ENCODE measurements at regions not wholly inside any gene's neighbourhood (a gene's known extent, or its start where the extent isn't known, plus 50 kb on each side); places are given as distances from the start of the nearest gene placed in this dataset.
"Not testable (repeated sequence)": the region's sequence is repeated elsewhere in the genome, so short reads cannot be mapped to it uniquely, and the experiment has no call there.

GRCh38 chr6:3553254-3553653, 96.4 kb upstream of the SLC22A23 start:
- no peak for DNase-seq (ENCODE audit: low spot score)

GRCh38 chr6:3551716-3552511, 95.1 kb upstream of the SLC22A23 start:
- DNase-seq (ENCODE audit: low spot score): no peak

- DNase-seq (ENCODE audit: low spot score): no peak
These were observed 92.6 kb upstream of the SLC22A23 start for GRCh38 chr6:3549314-3549940.

GRCh38 chr6:3546121-3546520, 89.3 kb upstream of the SLC22A23 start:
- DNase-seq (ENCODE audit: low spot score): no peak

GRCh38 chr6:3545156-3545555, 88.3 kb upstream of the SLC22A23 start:
- no peak for DNase-seq (ENCODE audit: low spot score)

- DNase-seq (ENCODE audit: low spot score): no peak
These were observed 85.3 kb upstream of the SLC22A23 start for GRCh38 chr6:3542032-3542640.

GRCh38 chr6:3541006-3541585, 84.2 kb upstream of the SLC22A23 start:
- DNase-seq (ENCODE audit: low spot score): no peak

- DNase-seq (ENCODE audit: low spot score): no peak
These were observed 83.5 kb upstream of the SLC22A23 start for GRCh38 chr6:3540253-3540820.

- DNase-seq (ENCODE audit: low spot score): no peak
These were observed 81.7 kb upstream of the SLC22A23 start for GRCh38 chr6:3538536-3538935.

- no peak for DNase-seq (ENCODE audit: low spot score)
These were observed 80.1 kb upstream of the SLC22A23 start for GRCh38 chr6:3536901-3537300.

GRCh38 chr6:3535776-3536435, 79.1 kb upstream of the SLC22A23 start:
- DNase-seq (ENCODE audit: low spot score): peak; percentile 73

- no peak for DNase-seq (ENCODE audit: low spot score)
These were observed 78.4 kb upstream of the SLC22A23 start for GRCh38 chr6:3535033-3535775.

GRCh38 chr6:3534599-3534998, 77.7 kb upstream of the SLC22A23 start:
- no peak for DNase-seq (ENCODE audit: low spot score)

- no peak for DNase-seq (ENCODE audit: low spot score)
These were observed 77.1 kb upstream of the SLC22A23 start for GRCh38 chr6:3533981-3534380.

GRCh38 chr6:3532296-3532916, 75.6 kb upstream of the SLC22A23 start:
- no peak for DNase-seq (ENCODE audit: low spot score)

GRCh38 chr6:3531481-3531880, 74.6 kb upstream of the SLC22A23 start:
- no peak for DNase-seq (ENCODE audit: low spot score)

- no peak for DNase-seq (ENCODE audit: low spot score)
These were observed 73.7 kb upstream of the SLC22A23 start for GRCh38 chr6:3530515-3530914.

GRCh38 chr6:3529721-3530120, 72.9 kb upstream of the SLC22A23 start:
- no peak for DNase-seq (ENCODE audit: low spot score)

GRCh38 chr6:3529232-3529631, 72.4 kb upstream of the SLC22A23 start:
- DNase-seq (ENCODE audit: low spot score): no peak

GRCh38 chr6:3528081-3528671, 71.3 kb upstream of the SLC22A23 start:
- not testable (repeated sequence) for DNase-seq (ENCODE audit: low spot score)
